IMR-90 (cell line): ENCODE measurements at regions not wholly inside any gene's neighbourhood (a gene's known extent, or its start where the extent isn't known, plus 50 kb on each side); places are given as distances from the start of the nearest gene placed in this dataset.

Source experiments
- CEBPB ChIP-seq: IDR thresholded peaks from 2 replicates; pipeline ENCODE4 v1.6.1; 2012; ENCODE audit warnings: low read depth, low read length, improper control_type of control experiment
- CTCF ChIP-seq: conservative IDR thresholded peaks from 2 replicates; pipeline ENCODE4 v1.5.1; 2012; ENCODE audit warnings: mild to moderate bottlenecking, low read depth, low read length, improper control_type of control experiment
- MAFK ChIP-seq: IDR thresholded peaks from 2 replicates; pipeline ENCODE4 v1.6.1; 2012; ENCODE audit warnings: low read depth, low read length, improper control_type of control experiment
- POLR2A ChIP-seq: IDR thresholded peaks from 2 replicates; pipeline ENCODE4 v1.6.1; 2012; ENCODE audit warnings: mild to moderate bottlenecking, low read depth, low read length
- RAD21 ChIP-seq: IDR thresholded peaks from 2 replicates; pipeline ENCODE4 v1.6.1; 2012; ENCODE audit warnings: low read length, improper control_type of control experiment
- RCOR1 ChIP-seq: IDR thresholded peaks from 2 replicates; pipeline ENCODE4 v1.6.1; 2012; ENCODE audit warnings: mild to moderate bottlenecking, low read length, improper control_type of control experiment; ENCODE audit not compliant: insufficient replicate concordance
- RFX5 ChIP-seq: IDR thresholded peaks from 2 replicates; pipeline ENCODE4 v1.8.0; 2012; ENCODE audit warnings: low read depth, mild to moderate bottlenecking, low read length, moderate library complexity

- TF ChIP-seq CEBPB (no peak), CTCF (no peak), POLR2A (no peak), RAD21 (no peak), RCOR1 (no peak), MAFK (no peak), RFX5 (no peak)
Measured at GRCh38 chr5:158614951-158615350, 484.8 kb downstream of the EBF1 start.
